Amniotic epithelial cell (primary cell): ENCODE measurements at regions not wholly inside any gene's neighbourhood (a gene's known extent, or its start where the extent isn't known, plus 50 kb on each side); places are given as distances from the start of the nearest gene placed in this dataset.
A peak's percentile ranks its signal among the peaks of the same experiment; 100 is the strongest.

ENCODE experiments used
- DNase-seq: peaks from one replicate; pipeline ENCODE4 v3.0.0-alpha.2; 2010; ENCODE audit warnings: low read depth

GRCh38 chr4:55175779-55176231 is 50.4 kb upstream of the KDR start:
- DNase-seq, result peak; percentile 39

GRCh38 chr4:55176497-55176896 is 51.1 kb upstream of the KDR start:
- DNase-seq, result no peak

GRCh38 chr4:55177461-55177860 is 52.1 kb upstream of the KDR start:
- no peak for DNase-seq

- DNase-seq, result no peak
Observed at GRCh38 chr4:55178226-55179005, 53.0 kb upstream of the KDR start.

GRCh38 chr4:55181010-55182005 is 55.9 kb upstream of the KDR start:
- peak; percentile 72 for DNase-seq

- DNase-seq, result peak; percentile 98
Observed at GRCh38 chr4:55183926-55184599, 58.7 kb upstream of the KDR start.

GRCh38 chr4:55184600-55185523 is 59.5 kb upstream of the KDR start:
- peak; percentile 67 for DNase-seq

- DNase-seq, result no peak
Observed at GRCh38 chr4:55186123-55186522, 60.7 kb upstream of the KDR start.

GRCh38 chr4:55186700-55187099 is 61.3 kb upstream of the KDR start:
- DNase-seq, result no peak

- DNase-seq, result peak; percentile 15
Observed at GRCh38 chr4:55214172-55214571, 88.8 kb upstream of the KDR start.

GRCh38 chr4:55215087-55215486 is 89.7 kb upstream of the KDR start:
- no peak for DNase-seq

- DNase-seq, result peak; percentile 32
Observed at GRCh38 chr4:55216863-55217635, 91.7 kb upstream of the KDR start.

- DNase-seq, result no peak
Observed at GRCh38 chr4:55218041-55218440, 92.6 kb upstream of the KDR start.

GRCh38 chr4:55237839-55238238 is 108.2 kb upstream of the SRD5A3 start:
- no peak for DNase-seq

- DNase-seq, result no peak
Observed at GRCh38 chr4:55238407-55238806, 107.6 kb upstream of the SRD5A3 start.

- DNase-seq, result no peak
Observed at GRCh38 chr4:55241461-55241860, 104.6 kb upstream of the SRD5A3 start.

- DNase-seq, result no peak
Observed at GRCh38 chr4:55242506-55242905, 103.5 kb upstream of the SRD5A3 start.

- DNase-seq, result no peak
Observed at GRCh38 chr4:55247521-55247920, 98.5 kb upstream of the SRD5A3 start.

- no peak for DNase-seq
Observed at GRCh38 chr4:55248756-55249155, 97.3 kb upstream of the SRD5A3 start.

GRCh38 chr4:55249476-55249875 is 96.6 kb upstream of the SRD5A3 start:
- DNase-seq, result peak; percentile 15
